ENCODE measurements at regions not wholly inside any gene's neighbourhood (a gene's known extent, or its start where the extent isn't known, plus 50 kb on each side); places are given as distances from the start of the nearest gene placed in this dataset.

DNA sequence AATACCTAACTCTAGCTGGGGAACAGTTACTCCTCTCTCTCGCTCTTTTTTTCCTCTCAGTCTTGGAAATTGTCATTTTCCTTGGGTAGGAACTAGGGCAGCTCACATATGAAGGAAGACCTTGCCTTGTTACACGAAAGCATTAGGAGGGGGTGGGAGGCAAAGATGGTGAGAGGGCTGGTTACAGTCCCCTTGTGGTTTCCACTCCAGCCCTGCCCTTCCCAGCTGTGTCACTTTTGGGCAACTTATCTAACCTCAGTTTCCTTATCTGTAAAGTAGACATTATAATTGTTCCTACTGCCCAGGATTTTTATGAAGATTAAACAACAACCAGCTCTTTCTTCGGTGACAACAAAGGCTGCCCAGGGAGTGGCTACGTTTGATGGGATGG is 196.2 kb upstream of the CLINT1 start:
- Histone ChIP-seq H3K4me3 (no peak overlapping the region), H3K27me3 (no peaks in the 10 kb centered on the region), H3K4me1 (no peaks in the 10 kb centered on the region), H3K36me3 (no peaks in the 10 kb centered on the region), H3K9me3 (no peaks in the 10 kb centered on the region), H3K27ac (peak overlapping the region in 2 of 4 donors; percentile 1 to 39)
- TF ChIP-seq, protein P1, sequence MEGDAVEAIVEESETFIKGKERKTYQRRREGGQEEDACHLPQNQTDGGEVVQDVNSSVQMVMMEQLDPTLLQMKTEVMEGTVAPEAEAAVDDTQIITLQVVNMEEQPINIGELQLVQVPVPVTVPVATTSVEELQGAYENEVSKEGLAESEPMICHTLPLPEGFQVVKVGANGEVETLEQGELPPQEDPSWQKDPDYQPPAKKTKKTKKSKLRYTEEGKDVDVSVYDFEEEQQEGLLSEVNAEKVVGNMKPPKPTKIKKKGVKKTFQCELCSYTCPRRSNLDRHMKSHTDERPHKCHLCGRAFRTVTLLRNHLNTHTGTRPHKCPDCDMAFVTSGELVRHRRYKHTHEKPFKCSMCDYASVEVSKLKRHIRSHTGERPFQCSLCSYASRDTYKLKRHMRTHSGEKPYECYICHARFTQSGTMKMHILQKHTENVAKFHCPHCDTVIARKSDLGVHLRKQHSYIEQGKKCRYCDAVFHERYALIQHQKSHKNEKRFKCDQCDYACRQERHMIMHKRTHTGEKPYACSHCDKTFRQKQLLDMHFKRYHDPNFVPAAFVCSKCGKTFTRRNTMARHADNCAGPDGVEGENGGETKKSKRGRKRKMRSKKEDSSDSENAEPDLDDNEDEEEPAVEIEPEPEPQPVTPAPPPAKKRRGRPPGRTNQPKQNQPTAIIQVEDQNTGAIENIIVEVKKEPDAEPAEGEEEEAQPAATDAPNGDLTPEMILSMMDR (IDR thresholded peaks at IDR 0.05): no peak
- ATAC-seq: peak in 1 of 4 donors; percentile 26
- DNase-seq: no peak
- no peak for FAIRE-seq
- intact Hi-C loops (cut with DNase I): no loop called here
- 14 to 17% methylated on average over 4 of the region's 4 CpGs for WGBS, 2 donors

DNA sequence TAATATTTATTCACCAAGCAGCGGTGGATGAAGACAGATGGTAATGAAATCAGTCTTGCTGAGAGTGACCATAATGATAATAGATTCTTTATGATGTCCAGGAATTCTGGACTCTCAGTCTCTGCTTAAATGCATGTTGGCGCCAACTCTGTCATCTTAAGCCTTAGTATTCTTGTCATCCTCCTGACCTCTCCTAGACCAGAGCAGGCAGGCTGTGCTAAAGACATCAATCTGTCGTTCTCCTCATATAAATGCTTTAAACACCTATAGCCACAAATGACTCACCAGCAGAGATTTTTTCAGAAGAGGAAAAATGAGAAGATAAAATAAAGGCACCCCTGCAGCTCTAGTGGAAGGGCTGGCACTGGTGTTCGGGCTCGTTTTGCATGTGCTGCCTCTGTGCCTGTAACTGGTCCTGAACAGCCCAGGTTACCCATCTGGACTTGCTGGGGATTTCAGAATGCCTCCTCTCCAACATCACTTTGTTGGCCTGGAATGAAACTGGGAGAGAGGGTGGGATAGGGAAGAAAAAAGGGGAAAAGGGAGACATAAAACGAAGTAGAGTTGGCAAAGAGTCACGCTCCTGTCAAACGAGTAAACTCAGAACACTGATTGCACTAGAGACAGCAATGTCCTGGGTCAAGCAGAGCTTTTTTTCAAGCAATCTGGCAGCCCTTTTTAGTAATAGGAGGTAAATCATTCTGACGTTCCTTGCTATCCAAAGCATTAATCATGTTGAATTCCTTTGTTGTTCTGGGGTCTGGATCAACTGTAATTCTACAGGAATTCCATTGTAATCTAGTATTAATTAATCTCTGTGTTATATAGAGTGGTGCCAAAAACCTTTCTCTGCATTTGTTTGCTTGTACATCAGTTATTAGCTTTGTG is 195.5 kb upstream of the CLINT1 start:
- no peaks in the 10 kb centered on the region for H3K9me3 ChIP-seq
- 26 to 32% methylated on average over 9 of the region's 9 CpGs for WGBS, 2 donors
- DNase-seq (peak in 1 of 6 donors; percentile 17), FAIRE-seq (no peak), ATAC-seq (peak; percentile 60 to 83 (median 71))
- no peaks in the 10 kb centered on the region for H3K36me3 ChIP-seq
- TF ChIP-seq, protein P1 (IDR thresholded peaks at IDR 0.05): no peak
- H3K4me1 ChIP-seq: no peaks in the 10 kb centered on the region
- H3K27ac ChIP-seq: peak overlapping the region in 2 of 4 donors; percentile 28 to 33
- no peaks in the 10 kb centered on the region for H3K27me3 ChIP-seq
- H3K4me3 ChIP-seq: no peak overlapping the region
- intact Hi-C loops (cut with DNase I): no loop called here

DNA sequence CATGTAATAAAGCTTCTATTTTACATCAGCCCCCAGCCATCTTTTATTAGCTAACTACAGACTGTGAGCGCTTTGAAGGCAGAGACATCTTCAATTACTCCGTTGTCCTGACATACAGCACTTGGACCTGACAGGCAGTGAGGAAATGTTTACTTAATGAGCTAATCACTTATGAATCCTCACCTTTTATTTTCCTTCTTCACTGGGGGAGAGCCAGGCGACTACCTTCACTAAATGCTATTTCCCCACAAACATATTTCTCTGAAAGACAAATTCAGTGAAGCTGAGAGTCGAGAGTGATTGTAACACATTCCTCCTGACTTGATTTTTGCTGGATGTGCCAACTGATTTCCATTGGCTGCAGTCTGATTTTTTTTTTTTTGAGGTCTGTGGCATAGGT is 192.1 kb upstream of the CLINT1 start:
- WGBS, 2 donors: 30 to 33% methylated on average over 4 of the region's 4 CpGs
- no peaks in the 10 kb centered on the region for H3K36me3 ChIP-seq
- H3K4me1 ChIP-seq: no peaks in the 10 kb centered on the region
- intact Hi-C loops (cut with DNase I): no loop called here
- H3K27me3 ChIP-seq: no peaks in the 10 kb centered on the region
- H3K9me3 ChIP-seq: no peaks in the 10 kb centered on the region
- peak in 2 of 4 donors; percentile 21 for ATAC-seq
- peak overlapping the region in 2 of 4 donors; percentile 10 to 14 for H3K27ac ChIP-seq
- TF ChIP-seq, protein P1 (IDR thresholded peaks at IDR 0.05): no peak
- no peak for DNase-seq
- no peak overlapping the region for H3K4me3 ChIP-seq
- no peak for FAIRE-seq

DNA sequence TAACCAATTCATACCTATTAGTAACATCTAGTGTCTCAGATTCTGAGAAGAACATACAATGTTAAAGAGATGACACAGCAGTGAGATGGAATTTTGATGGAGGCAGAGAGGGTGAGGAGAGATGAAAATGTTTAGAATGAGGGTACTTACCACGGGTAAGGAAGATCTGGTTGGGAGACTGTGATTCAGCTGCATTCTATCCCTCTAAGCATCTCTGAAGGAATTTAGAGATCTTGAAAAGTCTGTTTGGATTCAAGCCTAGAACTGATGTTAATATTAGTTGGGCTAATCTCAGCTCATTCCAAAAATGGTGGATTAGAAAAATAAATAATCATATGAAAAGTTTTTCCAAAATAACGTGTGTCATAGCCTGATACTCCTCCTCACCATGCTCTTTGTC is 191.5 kb upstream of the CLINT1 start:
- FAIRE-seq (no peak), DNase-seq (no peak), ATAC-seq (no peak)
- H3K4me3 ChIP-seq: no peak overlapping the region
- WGBS, 2 donors: 8 to 15% methylated on average over 2 of the region's 2 CpGs
- peak overlapping the region in 1 of 4 donors; percentile 10 for H3K27ac ChIP-seq
- intact Hi-C loops (cut with DNase I): no loop called here
- no peaks in the 10 kb centered on the region for H3K4me1 ChIP-seq
- no peaks in the 10 kb centered on the region for H3K36me3 ChIP-seq
- TF ChIP-seq, protein P1 (IDR thresholded peaks at IDR 0.05): no peak
- no peaks in the 10 kb centered on the region for H3K9me3 ChIP-seq
- H3K27me3 ChIP-seq: no peaks in the 10 kb centered on the region

DNA sequence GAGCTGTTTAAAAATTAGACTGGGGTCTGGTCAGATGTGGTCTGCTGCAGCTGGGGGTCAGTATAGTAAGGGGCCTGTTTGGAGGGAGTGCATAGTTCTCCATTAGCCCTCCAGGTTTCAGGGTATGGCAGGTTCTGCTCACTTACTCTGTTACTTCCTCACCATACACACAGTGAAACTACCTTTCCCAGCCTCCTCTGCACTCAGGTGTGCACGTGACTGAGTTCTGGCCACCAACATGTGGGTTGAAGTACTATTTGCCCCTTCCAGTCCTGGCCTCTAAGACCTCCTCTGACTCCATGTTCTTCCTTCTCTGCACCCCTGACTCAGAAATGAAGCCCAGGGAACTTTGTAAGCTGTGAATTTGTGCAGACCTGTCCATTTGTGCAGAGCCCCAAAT is 190.5 kb upstream of the CLINT1 start:
- Histone ChIP-seq H3K27me3 (no peaks in the 10 kb centered on the region), H3K9me3 (no peaks in the 10 kb centered on the region), H3K4me1 (no peaks in the 10 kb centered on the region), H3K27ac (no peak overlapping the region), H3K4me3 (no peak overlapping the region), H3K36me3 (no peaks in the 10 kb centered on the region)
- intact Hi-C loops (cut with DNase I): no loop called here
- no peak for DNase-seq
- 26% methylated on average over 1 of the region's 1 CpG for WGBS, 2 donors
- ATAC-seq: peak in 2 of 4 donors; percentile 20 to 50
- FAIRE-seq: no peak
- TF ChIP-seq, protein P1 (IDR thresholded peaks at IDR 0.05): no peak

All from pancreas (tissue), 10 donors.